Lower leg skin (tissue), 4 donors: ENCODE measurements at regions not wholly inside any gene's neighbourhood (a gene's known extent, or its start where the extent isn't known, plus 50 kb on each side); places are given as distances from the start of the nearest gene placed in this dataset.

Source experiments
- DNase-seq, 2 donors: peaks; one replicate each; pipeline ENCODE4 v3.0.0-alpha.2; 2019; ENCODE audit warnings: low spot score in 2 of 2
- H3K4me3 ChIP-seq: fragments of 200-600 bp; sonication (generic); 2 replicates; pipeline ENCODE4 v1.5.1; 2017; ENCODE audit warnings: mild to moderate bottlenecking, low read depth; ENCODE audit not compliant: poor library complexity, severe bottlenecking
- CTCF ChIP-seq, 3 donors: fragments of 450-650 bp; IDR thresholded peaks; one replicate each; pipeline ENCODE4 v1.5.1; 2016; ENCODE audit warnings: antibody characterized with exemption in 3 of 3, mild to moderate bottlenecking in 3 of 3, moderate library complexity in 2 of 3
- POLR2A ChIP-seq, 2 donors: fragments of 450-650 bp; IDR thresholded peaks; one replicate each; pipeline ENCODE4 v1.6.1; 2016 to 2017; ENCODE audit warnings: antibody characterized with exemption in 2 of 2, mild to moderate bottlenecking in 1 of 2, moderate library complexity in 1 of 2
- WGBS, 2 donors: methylation state at CpG; one replicate each; pipeline ENCODE4 v1.1.5; 2018; 5-methylcytosine and 5-hydroxymethylcytosine counted together
- intact Hi-C: fragments of 100-400 bp; cut with DNase I; formaldehyde crosslinking; loops from one replicate; pipeline ENCODE4 v1.15.0; 2023; ENCODE audit warnings: low total_unique reads

DNA sequence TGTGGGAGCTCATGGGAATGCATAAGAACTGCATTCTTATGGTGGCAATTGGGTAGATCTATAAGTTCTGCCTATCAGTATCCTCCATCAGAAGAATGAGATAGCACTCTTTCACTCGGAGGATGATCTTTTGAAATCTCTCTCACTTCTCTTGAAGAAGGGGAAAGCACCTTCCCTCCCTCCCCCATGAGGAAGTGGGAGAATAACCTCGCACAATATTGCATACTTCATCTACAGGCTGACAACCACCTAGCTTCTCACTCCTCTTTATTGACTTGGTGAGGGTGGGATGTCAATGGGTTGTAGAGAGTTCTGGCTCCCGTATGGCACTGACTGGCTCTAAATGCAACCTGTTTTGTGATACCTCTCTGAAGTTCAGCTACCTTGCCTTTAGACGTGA, 146.7 kb upstream of the SPOCK3 start:
- TF ChIP-seq CTCF (IDR thresholded peaks at IDR 0.05) (no peak), POLR2A (IDR thresholded peaks at IDR 0.05) (no peak)
- DNase-seq: no peak
- intact Hi-C loops: no loop called here
- H3K4me3 ChIP-seq: no peak overlapping the region
- WGBS, 2 donors: 66 to 82% methylated on average over 4 of the region's 4 CpGs

DNA sequence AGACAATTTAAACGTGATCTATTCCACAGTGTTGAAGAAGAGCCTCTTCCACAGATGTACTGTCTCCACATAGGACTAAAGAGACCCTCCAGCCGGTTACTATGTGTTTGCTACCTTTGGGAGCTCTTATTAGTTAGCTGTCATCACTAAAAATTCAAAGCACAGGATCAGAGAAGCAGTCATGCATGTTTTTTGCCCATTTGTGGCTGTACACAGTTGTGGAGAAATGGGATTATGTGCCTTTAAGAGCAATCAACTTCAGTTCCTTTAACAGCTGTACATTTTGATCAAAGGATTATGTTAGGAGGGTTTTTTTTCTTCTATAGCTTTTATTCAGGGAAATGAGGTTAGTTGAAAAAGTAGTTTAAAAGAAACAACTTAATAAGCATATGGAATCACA, 149.0 kb upstream of the SPOCK3 start:
- 42 to 46% methylated on average over 2 of the region's 2 CpGs for WGBS, 2 donors
- intact Hi-C loops: no loop called here
- no peak overlapping the region for H3K4me3 ChIP-seq
- no peak for DNase-seq
- TF ChIP-seq CTCF (IDR thresholded peaks at IDR 0.05) (no peak), POLR2A (IDR thresholded peaks at IDR 0.05) (no peak)

- TF ChIP-seq CTCF (IDR thresholded peaks at IDR 0.05) (no peak), POLR2A (IDR thresholded peaks at IDR 0.05) (no peak)
- 56 to 73% methylated on average over 3 of the region's 3 CpGs for WGBS, 2 donors
Measured at GRCh38 chr4:167397586-167397985, 163.3 kb upstream of the SPOCK3 start.

GRCh38 chr4:167399201-167399600, 164.9 kb upstream of the SPOCK3 start:
- 87 to 88% methylated on average over 1 of the region's 1 CpG for WGBS, 2 donors
- no peak for DNase-seq
- no peak overlapping the region for H3K4me3 ChIP-seq
- no peak for TF ChIP-seq CTCF (IDR thresholded peaks at IDR 0.05)
- TF ChIP-seq POLR2A (IDR thresholded peaks at IDR 0.05): no peak
- intact Hi-C loops: no loop called here

More at GRCh38 chr4:167397586-167397985, 163.3 kb upstream of the SPOCK3 start:
- no peak for DNase-seq
- no peak overlapping the region for H3K4me3 ChIP-seq
- intact Hi-C loops: no loop called here

DNA sequence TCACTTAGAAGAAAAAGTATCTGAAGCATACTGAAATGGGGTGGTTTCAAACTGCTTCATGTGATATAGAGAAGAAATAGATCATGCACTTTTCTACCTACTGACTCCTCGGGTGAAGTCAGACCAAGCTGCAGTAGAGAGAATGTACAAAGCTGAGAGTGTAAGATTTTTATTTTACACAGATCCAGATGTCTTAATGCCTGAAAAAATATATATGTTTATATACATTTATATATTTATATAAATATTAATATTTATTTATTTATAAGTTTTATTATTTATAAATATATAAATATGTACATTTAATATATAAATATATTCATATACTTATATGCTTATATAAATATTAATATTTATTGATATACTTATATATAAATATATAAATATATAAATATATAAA, 171.9 kb upstream of the SPOCK3 start:
- DNase-seq: no peak
- H3K4me3 ChIP-seq: no peak overlapping the region
- intact Hi-C loops: no loop called here
- TF ChIP-seq CTCF (IDR thresholded peaks at IDR 0.05) (no peak), POLR2A (IDR thresholded peaks at IDR 0.05) (no peak)
- WGBS, 2 donors: 92 to 95% methylated on average over 1 of the region's 1 CpG

DNA sequence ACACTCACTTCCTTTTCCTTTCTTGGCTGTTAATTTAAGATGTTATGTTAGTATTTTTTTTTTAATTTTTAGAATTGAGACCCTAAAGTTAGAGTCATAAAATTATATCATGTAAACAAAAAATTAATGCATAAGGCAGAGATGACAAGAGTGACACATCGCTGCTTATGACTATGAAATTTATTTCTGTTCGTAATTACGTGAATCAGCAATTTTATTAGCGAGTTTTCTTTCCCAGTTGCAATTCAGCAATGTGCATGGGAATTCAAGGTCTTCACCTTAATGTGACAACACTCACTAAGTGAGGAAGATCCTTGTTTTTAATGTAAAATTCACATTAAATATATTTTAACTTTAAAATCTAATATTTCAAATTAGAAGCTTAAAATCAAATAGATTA, 181.2 kb upstream of the SPOCK3 start:
- DNase-seq: no peak
- no peak overlapping the region for H3K4me3 ChIP-seq
- WGBS, 2 donors: 88 to 93% methylated on average over 4 of the region's 4 CpGs
- TF ChIP-seq POLR2A (IDR thresholded peaks at IDR 0.05) (no peak), CTCF (IDR thresholded peaks at IDR 0.05) (no peak)
- intact Hi-C loops: no loop called here
